Embryonic facial prominence (tissue), 1 donor: ENCODE measurements at regions not wholly inside any gene's neighbourhood (a gene's known extent, or its start where the extent isn't known, plus 50 kb on each side); places are given as distances from the start of the nearest gene placed in this dataset.

Experiments used
- DNase-seq: peaks from one replicate; pipeline ENCODE4 v3.0.0-alpha.2; 2016; ENCODE audit errors: extremely low spot score

DNA sequence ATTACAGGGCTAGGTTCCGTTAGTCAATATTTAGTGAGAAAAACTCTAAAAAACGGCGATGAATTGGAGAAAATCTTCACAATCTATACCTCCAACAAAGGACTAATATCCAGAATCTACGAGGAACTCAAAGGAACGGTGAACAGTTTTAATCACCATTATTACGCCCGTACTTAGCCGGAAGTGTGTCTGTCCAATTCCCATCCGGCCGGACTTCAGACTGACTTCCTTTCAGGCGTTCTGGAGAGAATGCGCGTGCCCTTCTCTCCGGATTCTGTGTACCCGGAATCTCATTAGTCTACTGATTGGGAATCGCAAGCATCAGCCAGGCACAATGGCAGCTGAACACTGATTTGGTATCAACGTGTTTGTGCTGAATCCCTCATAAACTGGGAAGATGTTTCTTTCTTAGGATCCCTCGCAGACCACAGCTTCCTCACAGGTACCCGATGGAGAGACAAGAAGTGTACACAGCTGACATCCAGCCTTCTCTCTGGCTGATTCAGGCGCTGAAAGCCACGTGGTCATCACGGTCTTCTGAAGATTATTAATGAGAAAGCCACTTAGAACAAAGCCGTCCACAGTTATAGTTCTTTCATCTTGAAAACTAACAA, 239.9 kb downstream of the ZNF516 start:
- no peak for DNase-seq

DNA sequence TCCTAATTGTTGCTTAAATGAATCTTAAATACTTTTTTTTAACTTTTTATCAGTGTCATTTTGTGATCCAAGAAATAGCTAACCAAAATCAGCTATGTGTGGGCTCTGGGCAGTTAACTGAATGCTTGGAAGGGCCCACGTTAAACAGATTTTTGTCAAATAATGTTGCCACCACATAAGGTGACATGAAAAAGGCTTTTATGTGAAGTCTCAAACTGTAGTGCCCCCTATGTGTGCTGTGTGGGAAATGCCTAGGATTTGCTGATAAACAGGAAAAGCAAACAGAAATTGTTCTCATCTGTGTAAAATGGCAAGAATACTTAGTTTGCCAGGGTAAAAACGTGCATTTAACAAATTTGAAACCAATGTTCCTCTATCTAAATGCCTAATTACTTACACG, 242.2 kb downstream of the ZNF516 start:
- DNase-seq: no peak

- no peak for DNase-seq
Measured at GRCh38 chr18:76252139-76252538, 242.9 kb downstream of the ZNF516 start.

DNA sequence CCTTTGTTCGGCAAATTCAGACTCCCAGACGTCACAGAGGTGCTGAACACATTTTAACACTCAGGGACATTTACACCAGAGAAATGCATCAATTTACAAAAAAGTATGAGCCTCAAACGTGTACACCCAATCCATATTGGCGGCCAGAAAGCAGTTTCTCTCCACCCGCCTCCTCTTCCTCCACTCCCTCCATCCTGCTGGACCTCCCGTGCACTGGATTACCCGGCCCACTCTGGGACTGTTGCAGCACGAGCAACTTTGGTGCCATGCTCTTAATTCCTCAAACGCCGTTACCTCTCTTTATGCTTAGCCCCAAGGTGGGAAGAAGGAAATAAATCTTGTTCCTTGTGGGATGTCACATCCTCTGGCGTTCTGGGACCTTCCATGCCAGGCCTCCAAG, 243.4 kb downstream of the ZNF516 start:
- DNase-seq: no peak

DNA sequence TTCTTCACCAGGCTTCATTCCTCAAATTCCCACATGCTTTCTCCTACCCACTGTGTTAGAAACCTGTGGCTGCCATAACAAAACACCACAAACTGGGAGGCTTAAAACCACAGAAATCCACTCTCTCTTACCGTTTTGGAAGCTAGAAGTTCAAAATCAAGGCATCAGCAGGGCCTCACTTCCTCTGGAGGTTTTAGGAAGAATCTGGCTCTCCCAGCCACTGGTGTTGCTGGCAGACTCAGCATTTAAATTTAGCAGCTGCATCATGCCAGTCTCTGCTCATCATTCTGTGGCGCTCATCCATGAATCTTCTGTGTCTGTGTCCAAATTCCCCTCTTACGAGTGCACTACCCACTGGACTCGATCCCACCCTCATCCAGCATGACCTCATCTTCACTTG, 248.5 kb downstream of the ZNF516 start:
- no peak for DNase-seq

DNA sequence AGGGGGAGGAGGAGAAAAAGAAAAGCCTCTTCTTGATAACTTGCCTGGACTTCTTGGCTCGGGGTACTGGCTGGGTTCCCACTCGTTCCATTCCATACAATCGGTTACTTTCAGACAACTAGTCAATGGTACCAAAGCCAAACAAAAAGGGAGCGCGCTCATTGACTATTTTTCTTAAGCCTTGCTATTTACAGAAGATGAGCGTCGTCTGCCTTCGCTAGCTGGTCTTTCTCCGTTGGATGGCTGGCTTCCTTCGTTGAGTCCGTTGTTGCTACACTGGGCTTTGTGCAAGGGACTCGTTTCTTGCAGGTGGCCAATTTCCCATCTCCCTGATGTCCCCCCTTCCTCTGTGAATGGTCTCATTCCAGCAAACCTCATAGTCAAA, 260.4 kb downstream of the ZNF516 start:
- DNase-seq: no peak

GRCh38 chr18:76233876-76234675, 261.0 kb downstream of the ZNF516 start:
- no peak for DNase-seq

- DNase-seq: no peak
Measured at GRCh38 chr18:76233406-76233805, 261.6 kb downstream of the ZNF516 start.

DNA sequence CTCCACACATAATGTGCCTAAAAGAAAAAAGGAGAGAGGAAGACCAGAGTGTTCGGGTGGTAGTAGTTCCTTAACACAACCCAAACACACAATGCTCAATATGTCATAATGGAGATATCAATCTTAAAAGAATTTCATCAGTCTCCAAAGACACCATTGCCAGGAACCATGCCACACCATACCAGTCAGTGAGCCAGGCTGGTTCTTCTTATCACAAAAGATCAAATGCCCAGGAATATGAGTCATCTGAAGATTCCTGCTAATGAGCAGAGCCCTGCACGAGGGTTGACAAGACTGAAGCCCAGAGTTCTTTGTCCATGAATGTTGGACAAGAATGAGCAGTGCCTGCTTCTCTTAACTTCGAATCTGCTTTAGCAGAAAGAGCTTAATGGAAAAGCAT, 262.3 kb downstream of the ZNF516 start:
- DNase-seq: no peak

DNA sequence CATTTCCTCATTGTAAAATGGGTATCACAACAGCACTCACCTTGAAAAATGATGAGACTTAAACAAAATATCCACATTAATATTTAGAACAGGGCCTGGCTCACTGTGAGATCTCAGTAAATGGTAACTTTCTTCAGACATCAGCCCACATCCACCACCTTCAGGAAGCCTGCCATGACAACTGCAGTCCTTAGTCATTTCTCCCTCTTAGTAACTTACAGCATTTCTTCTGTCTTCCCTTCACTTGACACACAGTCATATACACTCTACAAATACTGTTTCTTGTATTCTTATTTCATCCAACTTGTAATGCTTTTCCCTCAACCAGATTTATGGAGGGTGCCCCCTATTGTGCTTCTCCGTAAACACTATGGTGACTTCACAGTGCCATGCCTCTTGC, 263.0 kb downstream of the ZNF516 start:
- DNase-seq: no peak

DNA sequence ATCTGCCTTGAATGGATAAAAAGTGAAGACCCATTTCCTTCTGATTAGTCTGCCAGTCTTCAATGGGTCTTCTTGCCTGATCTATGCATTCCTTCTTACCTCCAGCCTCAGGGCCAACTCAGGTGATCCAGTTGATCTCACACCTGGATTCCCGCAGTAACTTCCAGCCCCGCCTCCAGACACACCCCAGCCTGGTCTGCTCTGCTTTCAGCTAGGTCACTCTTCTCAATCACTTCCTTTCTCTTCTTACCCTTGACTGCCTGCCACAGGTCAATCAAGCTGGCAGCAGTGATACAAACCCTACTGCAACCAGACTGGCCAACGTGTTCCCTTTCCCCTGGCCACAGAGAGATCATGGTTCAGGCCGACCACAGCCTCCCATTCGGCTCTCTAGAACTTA, 263.6 kb downstream of the ZNF516 start:
- no peak for DNase-seq

DNA sequence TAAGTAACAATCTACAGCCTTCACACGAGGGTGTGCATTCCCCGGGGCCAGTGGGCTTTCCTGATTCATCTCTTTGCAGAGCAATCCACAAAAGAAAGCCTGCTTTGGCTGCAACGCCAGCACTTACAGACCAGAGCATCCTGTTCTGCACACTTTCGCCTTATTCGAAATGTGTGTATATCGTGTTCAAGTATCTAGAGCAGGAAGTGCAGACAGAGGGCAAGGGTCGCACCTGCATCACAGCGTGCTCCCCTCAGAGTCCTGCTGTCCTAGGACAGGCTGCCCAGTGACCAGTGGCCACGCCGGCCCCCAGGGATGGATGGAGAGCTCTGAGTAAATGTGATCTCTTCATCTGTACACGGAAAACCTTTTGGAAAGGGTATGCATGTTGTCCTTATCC, 264.3 kb downstream of the ZNF516 start:
- no peak for DNase-seq

DNA sequence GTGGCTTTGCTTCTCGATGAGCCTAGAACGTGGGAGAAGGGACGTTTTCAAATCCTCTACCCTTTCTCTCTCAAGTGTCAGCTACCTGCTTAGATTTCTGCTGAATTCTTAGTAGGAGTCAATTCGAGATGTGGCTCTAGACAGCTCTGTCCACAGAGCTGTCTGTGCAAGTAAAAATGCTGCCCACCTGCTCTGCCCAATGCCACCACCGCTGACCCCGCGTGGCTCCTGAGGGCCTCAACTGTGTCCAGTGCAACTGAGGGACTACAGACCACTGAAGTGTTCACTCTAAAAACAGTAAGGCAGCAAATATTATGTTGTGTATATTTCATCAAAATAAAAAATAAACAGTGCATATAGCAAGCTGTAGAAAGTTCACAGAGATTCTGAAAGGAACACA, 266.3 kb downstream of the ZNF516 start:
- DNase-seq: no peak

- no peak for DNase-seq
Measured at GRCh38 chr18:76227759-76228158, 267.3 kb downstream of the ZNF516 start.

DNA sequence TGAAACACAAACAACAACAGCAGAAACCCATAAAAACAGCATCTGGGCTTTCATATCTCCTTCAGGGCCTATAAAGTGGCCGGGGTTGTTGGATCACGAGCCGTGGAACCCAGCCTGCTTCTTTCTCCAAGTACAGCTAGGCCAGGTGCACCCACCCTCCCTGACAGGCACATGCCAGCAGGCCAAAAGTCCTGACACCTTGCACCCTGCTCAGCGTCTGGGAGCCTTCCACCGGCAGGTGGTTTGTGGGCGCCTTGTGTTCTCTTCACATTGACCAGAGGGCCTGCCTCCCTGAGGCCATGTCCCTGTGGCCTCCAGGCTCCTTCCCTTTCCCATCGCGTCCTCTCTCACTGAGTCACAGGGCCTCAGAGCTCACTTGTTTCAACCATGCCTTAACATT, 271.6 kb downstream of the ZNF516 start:
- no peak for DNase-seq

DNA sequence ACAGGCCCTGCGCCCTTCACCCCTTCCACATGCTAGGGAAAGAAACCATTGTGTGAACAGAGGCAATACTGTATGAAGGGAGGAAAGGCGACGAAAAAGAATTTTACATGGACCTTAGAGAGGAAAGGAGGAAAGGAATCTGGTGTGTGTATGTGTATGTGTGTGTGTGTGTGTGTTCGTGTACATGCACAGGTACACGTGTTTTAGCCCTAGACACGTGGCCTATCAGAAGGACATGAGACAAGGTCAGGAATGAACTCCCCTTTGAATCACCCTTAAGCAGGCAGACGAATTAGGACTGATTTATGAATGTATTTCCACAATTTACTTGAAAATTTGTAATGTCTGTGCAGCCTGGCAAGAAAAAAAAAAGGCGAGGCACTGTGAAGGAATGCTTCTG, 276.0 kb downstream of the ZNF516 start:
- no peak for DNase-seq

- no peak for DNase-seq
Measured at GRCh38 chr18:76216096-76216495, 278.9 kb downstream of the ZNF516 start.

DNA sequence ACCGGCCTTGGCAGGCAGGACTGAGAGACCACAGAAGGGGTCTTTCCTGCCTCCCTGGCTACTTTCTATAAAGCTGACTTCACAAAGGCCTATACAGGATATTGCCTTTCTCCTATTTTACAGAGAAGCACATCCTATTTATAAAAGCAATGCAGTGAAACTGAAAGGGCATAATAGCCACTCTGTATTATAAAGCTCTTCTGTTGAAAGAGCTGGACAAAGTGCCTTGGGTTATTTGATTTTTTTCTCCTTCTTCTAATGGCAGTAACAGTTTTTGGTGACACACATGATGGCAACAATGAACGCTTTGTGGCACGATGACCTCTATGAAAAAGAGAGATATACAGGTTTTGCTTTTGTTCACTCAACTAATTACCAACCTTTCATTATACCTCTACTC, 281.1 kb downstream of the ZNF516 start:
- no peak for DNase-seq

DNA sequence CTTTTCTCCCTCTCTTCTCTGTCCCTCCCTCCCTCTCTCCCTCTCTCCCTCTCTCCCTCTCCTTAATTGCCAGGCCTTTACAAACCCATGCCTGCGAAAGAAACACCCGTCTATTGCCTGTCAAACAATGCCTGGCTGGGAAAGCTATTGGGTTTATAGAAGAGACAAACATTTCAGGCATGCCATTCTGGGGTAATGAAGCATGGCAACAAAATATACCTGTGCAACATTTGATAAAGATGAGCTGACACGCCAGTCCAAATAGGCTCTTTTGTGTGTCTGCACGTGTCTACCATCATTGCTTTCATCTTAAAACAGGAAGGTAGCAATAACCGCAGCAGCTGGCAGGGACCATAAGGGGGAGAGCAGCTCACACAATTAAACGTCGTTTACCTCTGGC, 282.1 kb downstream of the ZNF516 start:
- DNase-seq: no peak

- no peak for DNase-seq
Measured at GRCh38 chr18:76209597-76209996, 285.4 kb downstream of the ZNF516 start.

GRCh38 chr18:76208678-76209306, 286.2 kb downstream of the ZNF516 start:
- DNase-seq: no peak

DNA sequence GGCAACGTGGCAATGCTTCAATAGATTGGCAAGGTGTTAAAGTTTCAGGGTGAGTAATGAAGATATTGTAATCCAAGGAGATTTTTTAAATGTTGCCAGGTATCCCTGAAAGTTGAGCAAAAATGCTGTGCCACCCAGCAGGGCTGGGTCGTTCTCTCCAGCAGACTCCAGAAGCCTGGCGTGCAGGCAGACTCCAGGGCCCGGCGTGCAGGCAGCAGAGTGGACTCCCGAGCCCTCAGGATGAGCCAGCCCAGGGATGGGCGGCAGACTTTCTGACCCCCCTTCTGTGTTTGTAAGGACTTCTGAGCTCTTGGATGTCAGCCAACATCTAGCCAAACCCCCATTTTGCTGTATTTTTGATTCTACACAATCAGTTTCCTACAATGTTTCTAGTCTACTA, 289.1 kb downstream of the ZNF516 start:
- no peak for DNase-seq

GRCh38 chr18:76203552-76203951, 291.5 kb downstream of the ZNF516 start:
- no peak for DNase-seq
